HepG2 (cell line): ENCODE measurements at regions not wholly inside any gene's neighbourhood (a gene's known extent, or its start where the extent isn't known, plus 50 kb on each side); places are given as distances from the start of the nearest gene placed in this dataset.

Experiments used
- ATAC-seq: fragments of 200-7000 bp; cut with Tn5 transposase; 3 replicates; pipeline ENCODE4 v1.9.1; 2020; ENCODE audit warnings: mild to moderate bottlenecking, moderate library complexity
- BruUV-seq: library from RNA; stranded (reverse); fragments of 400-500 nt; replicated peaks from 2 replicates; lab custom pipeline; 2021; lab: Mats Ljungman, UMichigan
- CTCF ChIA-PET: fragments of 300-600 bp; formaldehyde crosslinking; extraction: SDS; loops from one replicate; lab custom pipeline; 2021; ENCODE audit warnings: low total read pairs, inconsistent platforms, low intra/inter-chr PET ratio; lab: Yijun Ruan, JAX
- POLR2A ChIA-PET: fragments of 350-600 bp; sonication (Branson Sonifier 250); formaldehyde crosslinking; loops from one replicate; lab custom pipeline; 2020; ENCODE audit warnings: antibody characterized with exemption, inconsistent platforms; lab: Yijun Ruan, JAX
- DNase-seq: peaks from one replicate; pipeline ENCODE4 v3.0.0-alpha.2; 2015; ENCODE audit warnings: low spot score
- FAIRE-seq: peaks from 3 replicates; lab custom pipeline; 2011; peaks lifted over from hg19 to GRCh38; lab: Jason Lieb, UNC
- H2AFZ ChIP-seq: one replicate; pipeline ENCODE4 v1.6.1; 2011; ENCODE audit warnings: low read length, inconsistent platforms
- H3K27ac ChIP-seq: fragments of 300-600 bp; 3 replicates; pipeline ENCODE4 v1.8.0; 2011; ENCODE audit warnings: mixed run types, mild to moderate bottlenecking, mixed read lengths, low read length, inconsistent platforms; ENCODE audit not compliant: insufficient read depth; ENCODE audit errors: extremely low read length
- H3K27me3 ChIP-seq, 2 experiments: fragments of 200-600 bp in 1 of 2; 2 replicates in 1 of 2; 3 replicates in 1 of 2; pipeline versions ENCODE4 v1.6.0 to v1.8.0; 2011; ENCODE audit warnings: low read length in 2 of 2, mild to moderate bottlenecking in 2 of 2, moderate library complexity in 2 of 2, inconsistent platforms in 1 of 2; ENCODE audit not compliant: insufficient read depth in 2 of 2, control insufficient read depth in 1 of 2
- H3K36me3 ChIP-seq, 2 experiments: fragments of 200-600 bp in 1 of 2; replicated peaks in 1 of 2; 2 replicates in 1 of 2; 3 replicates in 1 of 2; pipeline versions ENCODE4 v1.5.1 to v1.8.0; 2011; ENCODE audit warnings: low read length in 2 of 2, inconsistent platforms in 1 of 2; ENCODE audit not compliant: insufficient read depth in 2 of 2, control insufficient read depth in 1 of 2
- H3K4me1 ChIP-seq: 2 replicates; pipeline ENCODE4 v1.5.1; 2012; ENCODE audit warnings: low read length, inconsistent platforms; ENCODE audit not compliant: insufficient read depth
- H3K4me2 ChIP-seq: 2 replicates; pipeline ENCODE4 v1.6.0; 2011; ENCODE audit warnings: low read depth, low read length, inconsistent platforms
- H3K4me3 ChIP-seq, 3 experiments: fragments of 200-600 bp in 1 of 3; sonication (generic), shearing (Covaris generic) in 1 of 3; replicated peaks in 1 of 3; 2 replicates each; pipeline ENCODE4 v1.5.1; 2011 to 2016; ENCODE audit warnings: low read length in 3 of 3, inconsistent platforms in 2 of 3, low read depth in 2 of 3, mild to moderate bottlenecking in 2 of 3, control low read depth in 1 of 3, mixed read lengths in 1 of 3; ENCODE audit not compliant: insufficient read depth in 1 of 3
- H3K79me2 ChIP-seq: one replicate; pipeline ENCODE4 v1.6.1; 2011; ENCODE audit warnings: low read length, inconsistent platforms; ENCODE audit not compliant: insufficient read depth
- H3K9ac ChIP-seq: 2 replicates; pipeline ENCODE4 v1.6.0; 2011; ENCODE audit warnings: mild to moderate bottlenecking, low read depth, low read length, inconsistent platforms; ENCODE audit not compliant: insufficient read depth
- H3K9me3 ChIP-seq: 2 replicates; pipeline ENCODE4 v1.5.1; 2012; ENCODE audit warnings: mild to moderate bottlenecking, low read length
- H4K20me1 ChIP-seq: 2 replicates; pipeline ENCODE4 v1.6.0; 2011; ENCODE audit warnings: inconsistent platforms, mild to moderate bottlenecking, low read length, moderate library complexity; ENCODE audit not compliant: insufficient read depth
- ATM ChIP-seq: fragments of 450-650 bp; IDR thresholded peaks from 2 replicates; pipeline ENCODE4 v1.7.1; 2017; ENCODE audit warnings: mild to moderate bottlenecking, borderline replicate concordance
- GTF3A ChIP-seq: sonication (generic); formaldehyde crosslinking; conservative IDR thresholded peaks from 2 replicates; pipeline ENCODE4 v1.4.0; 2020; ENCODE audit warnings: mild to moderate bottlenecking, missing genetic modification reagents
- MAZ ChIP-seq, 2 experiments: sonication (generic) in 1 of 2; formaldehyde crosslinking in 1 of 2; IDR thresholded peaks; 2 replicates each; pipeline versions ENCODE4 v1.5.0 to v1.6.1; 2012 to 2020; ENCODE audit warnings: low read depth in 2 of 2, mild to moderate bottlenecking in 2 of 2, borderline replicate concordance in 1 of 2, improper control_type of control experiment in 1 of 2, low read length in 1 of 2, missing genetic modification reagents in 1 of 2, moderate library complexity in 1 of 2
- PRPF4 ChIP-seq: fragments of 200-400 bp; formaldehyde crosslinking; IDR thresholded peaks from 2 replicates; pipeline ENCODE4 v1.6.1; 2016; ENCODE audit warnings: low read length, low read depth; ENCODE audit not compliant: poor library complexity, severe bottlenecking
- ZNF431 ChIP-seq: sonication (generic); formaldehyde crosslinking; IDR thresholded peaks from 2 replicates; pipeline ENCODE4 v1.9.0; 2022; ENCODE audit warnings: missing genetic modification reagents, low read depth, mild to moderate bottlenecking, borderline replicate concordance
- ZNF891 ChIP-seq: sonication (generic); formaldehyde crosslinking; IDR thresholded peaks from 2 replicates; pipeline ENCODE4 v1.5.0; 2020; ENCODE audit warnings: mild to moderate bottlenecking, missing genetic modification reagents
- WGBS: methylation state at CpG from one replicate; pipeline ENCODE4 v1.1.6; 2017; ENCODE audit warnings: low lambda C conversion rate; 5-methylcytosine and 5-hydroxymethylcytosine counted together
- in situ Hi-C: cut with HindIII; loops from 2 replicates; pipeline ENCODE4 v1.10.0; 2017; ENCODE audit warnings: low pct_unique_long_range_greater_than_20kb; ENCODE audit not compliant: extremely low pct_ligation_motif_present
- intact Hi-C: fragments of 100-400 bp; cut with micrococcal nuclease; formaldehyde crosslinking; loops from one replicate; pipeline ENCODE4 v1.10.0; 2022; ENCODE audit not compliant: unreplicated experiment
- TF ChIP-seq, protein P1 (sequence below): IDR thresholded peaks from 2 replicates; pipeline ENCODE4 v1.6.1; 2016
- TF ChIP-seq, protein P2 (sequence below): sonication (generic); formaldehyde crosslinking; IDR thresholded peaks from 2 replicates; pipeline ENCODE4 v1.8.0; 2022; ENCODE audit warnings: mild to moderate bottlenecking, missing genetic modification reagents; ENCODE audit not compliant: insufficient replicate concordance
- TF ChIP-seq, protein P3 (sequence below): IDR thresholded peaks from 2 replicates; pipeline ENCODE4 v1.6.1; 2016; ENCODE audit warnings: low read depth, control low read depth
- TF ChIP-seq, protein P4 (sequence below): sonication (generic); formaldehyde crosslinking; IDR thresholded peaks from 2 replicates; pipeline ENCODE4 v1.4.0; 2020; ENCODE audit warnings: mild to moderate bottlenecking, missing genetic modification reagents

DNA sequence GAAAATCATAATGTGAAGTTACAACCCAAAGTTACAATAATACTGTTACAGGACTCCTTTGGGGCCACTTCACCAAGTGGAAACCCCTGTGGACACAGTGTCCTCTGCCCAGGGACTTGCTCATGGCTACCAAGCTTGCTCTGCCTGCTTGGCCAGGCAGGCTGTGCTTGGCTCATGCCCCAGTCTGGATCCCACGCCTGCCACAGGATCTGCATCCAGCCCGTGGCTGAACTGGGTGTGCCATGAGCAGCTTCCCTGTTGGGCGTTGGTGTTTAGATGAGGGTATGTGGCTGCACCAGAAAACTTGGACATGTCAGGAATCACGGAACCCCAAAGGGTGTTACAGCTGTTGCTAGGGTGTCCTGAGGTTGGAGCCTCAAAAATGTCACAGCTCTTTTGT is 820.9 kb downstream of the SLC6A15 start (continued):
- TF ChIP-seq, protein P1, sequence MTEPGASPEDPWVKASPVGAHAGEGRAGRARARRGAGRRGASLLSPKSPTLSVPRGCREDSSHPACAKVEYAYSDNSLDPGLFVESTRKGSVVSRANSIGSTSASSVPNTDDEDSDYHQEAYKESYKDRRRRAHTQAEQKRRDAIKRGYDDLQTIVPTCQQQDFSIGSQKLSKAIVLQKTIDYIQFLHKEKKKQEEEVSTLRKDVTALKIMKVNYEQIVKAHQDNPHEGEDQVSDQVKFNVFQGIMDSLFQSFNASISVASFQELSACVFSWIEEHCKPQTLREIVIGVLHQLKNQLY (CRISPR knock-in tag) = no peak
- TF ChIP-seq, all 625 proteins: peak for 0

DNA sequence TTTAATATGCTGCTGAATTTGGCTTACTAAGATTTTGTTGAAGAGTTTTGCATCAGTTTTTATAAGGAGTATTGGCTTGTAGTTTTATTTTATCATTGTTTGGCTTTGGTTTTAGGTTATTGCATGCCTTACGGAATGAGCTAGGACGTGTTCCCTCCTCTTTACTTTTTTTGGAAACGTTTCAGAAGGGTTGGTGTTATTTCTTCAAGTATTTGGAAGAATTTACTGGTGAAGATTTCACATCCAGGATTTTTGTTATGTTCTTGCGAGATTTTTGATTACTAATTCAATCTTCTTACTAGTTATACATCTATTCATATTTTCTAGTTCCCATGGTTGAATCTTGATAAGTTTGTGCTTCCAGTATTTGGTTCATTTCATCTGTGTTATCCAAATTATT is 823.2 kb downstream of the SLC6A15 start:
- Histone ChIP-seq H3K9me3 (no peaks in the 10 kb centered on the region; the same call in 1 of the 2 replicates), H3K79me2 (no peaks in the 10 kb centered on the region), H3K27ac (no peak overlapping the region)
- no TSS peak for BruUV-seq
- no peak for FAIRE-seq
- TF ChIP-seq ATM (no peak), MAZ (IDR thresholded peaks at IDR 0.05; ENCODE audit: borderline replicate concordance, low read depth, low read length) (no peak), MAZ (CRISPR knock-in tag; IDR thresholded peaks at IDR 0.05; ENCODE audit: low read depth) (no peak)
- TF ChIP-seq, all 625 proteins: peak for 0
- intact Hi-C loops = no loop called here
- no peak for DNase-seq
- Histone ChIP-seq H3K4me2 (no peak overlapping the region), H3K4me3 (no peak overlapping the region), H3K9ac (no peak overlapping the region), H3K4me1 (no peaks in the 10 kb centered on the region), H3K27me3 (no peaks in the 10 kb centered on the region), H2AFZ (no peak overlapping the region), H3K36me3 (no peaks in the 10 kb centered on the region), H4K20me1 (no peaks in the 10 kb centered on the region)
- no peak for ATAC-seq
- in situ Hi-C loops = no loop called here
- WGBS = under 1% methylated on average over 4 of the region's 4 CpGs
- POLR2A ChIA-PET = no interaction called here
- CTCF ChIA-PET = no interaction called here

DNA sequence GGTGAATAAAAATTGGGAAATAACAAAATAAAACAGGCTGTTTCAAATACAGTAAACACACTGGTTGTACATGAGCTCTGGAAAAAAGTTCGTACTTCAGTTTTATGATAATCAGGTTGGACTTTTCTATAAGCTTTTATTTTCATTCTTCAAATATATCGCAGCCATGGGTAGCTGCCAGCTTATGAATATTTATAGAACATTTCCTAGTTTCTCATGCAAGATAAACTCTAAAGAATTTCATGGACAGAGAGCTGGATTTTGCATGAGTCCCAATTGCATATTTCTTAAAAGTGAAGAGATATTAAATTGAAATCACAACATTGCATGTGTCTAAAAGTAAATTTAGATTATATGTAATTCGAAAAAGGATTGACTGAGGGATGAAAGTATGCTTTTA is 827.6 kb downstream of the SLC6A15 start:
- DNase-seq = no peak
- no peak overlapping the region for H3K27ac ChIP-seq
- H4K20me1 ChIP-seq = no peaks in the 10 kb centered on the region
- CTCF ChIA-PET = no interaction called here
- H3K4me1 ChIP-seq = no peaks in the 10 kb centered on the region
- H3K4me2 ChIP-seq = no peak overlapping the region
- no peak for FAIRE-seq
- no peaks in the 10 kb centered on the region for H3K27me3 ChIP-seq
- in situ Hi-C loops = no loop called here
- H3K36me3 ChIP-seq = no peaks in the 10 kb centered on the region
- no TSS peak for BruUV-seq
- H3K79me2 ChIP-seq = no peaks in the 10 kb centered on the region
- no peak overlapping the region for H2AFZ ChIP-seq
- intact Hi-C loops = no loop called here
- POLR2A ChIA-PET = no interaction called here
- 2% methylated on average over 3 of the region's 3 CpGs for WGBS
- H3K9ac ChIP-seq = no peak overlapping the region
- H3K9me3 ChIP-seq = no peaks in the 10 kb centered on the region
- no peak overlapping the region for H3K4me3 ChIP-seq
- no peak for ATAC-seq
- TF ChIP-seq, protein P2, sequence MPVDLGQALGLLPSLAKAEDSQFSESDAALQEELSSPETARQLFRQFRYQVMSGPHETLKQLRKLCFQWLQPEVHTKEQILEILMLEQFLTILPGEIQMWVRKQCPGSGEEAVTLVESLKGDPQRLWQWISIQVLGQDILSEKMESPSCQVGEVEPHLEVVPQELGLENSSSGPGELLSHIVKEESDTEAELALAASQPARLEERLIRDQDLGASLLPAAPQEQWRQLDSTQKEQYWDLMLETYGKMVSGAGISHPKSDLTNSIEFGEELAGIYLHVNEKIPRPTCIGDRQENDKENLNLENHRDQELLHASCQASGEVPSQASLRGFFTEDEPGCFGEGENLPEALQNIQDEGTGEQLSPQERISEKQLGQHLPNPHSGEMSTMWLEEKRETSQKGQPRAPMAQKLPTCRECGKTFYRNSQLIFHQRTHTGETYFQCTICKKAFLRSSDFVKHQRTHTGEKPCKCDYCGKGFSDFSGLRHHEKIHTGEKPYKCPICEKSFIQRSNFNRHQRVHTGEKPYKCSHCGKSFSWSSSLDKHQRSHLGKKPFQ (CRISPR knock-in tag) = no peak
- TF ChIP-seq ZNF431 (CRISPR knock-in tag) (no peak), ZNF891 (CRISPR knock-in tag) (no peak), GTF3A (no peak), PRPF4 (no peak)
- TF ChIP-seq, protein P3, sequence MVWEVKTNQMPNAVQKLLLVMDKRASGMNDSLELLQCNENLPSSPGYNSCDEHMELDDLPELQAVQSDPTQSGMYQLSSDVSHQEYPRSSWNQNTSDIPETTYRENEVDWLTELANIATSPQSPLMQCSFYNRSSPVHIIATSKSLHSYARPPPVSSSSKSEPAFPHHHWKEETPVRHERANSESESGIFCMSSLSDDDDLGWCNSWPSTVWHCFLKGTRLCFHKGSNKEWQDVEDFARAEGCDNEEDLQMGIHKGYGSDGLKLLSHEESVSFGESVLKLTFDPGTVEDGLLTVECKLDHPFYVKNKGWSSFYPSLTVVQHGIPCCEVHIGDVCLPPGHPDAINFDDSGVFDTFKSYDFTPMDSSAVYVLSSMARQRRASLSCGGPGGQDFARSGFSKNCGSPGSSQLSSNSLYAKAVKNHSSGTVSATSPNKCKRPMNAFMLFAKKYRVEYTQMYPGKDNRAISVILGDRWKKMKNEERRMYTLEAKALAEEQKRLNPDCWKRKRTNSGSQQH (CRISPR knock-in tag) = no peak
- TF ChIP-seq, protein P4, sequence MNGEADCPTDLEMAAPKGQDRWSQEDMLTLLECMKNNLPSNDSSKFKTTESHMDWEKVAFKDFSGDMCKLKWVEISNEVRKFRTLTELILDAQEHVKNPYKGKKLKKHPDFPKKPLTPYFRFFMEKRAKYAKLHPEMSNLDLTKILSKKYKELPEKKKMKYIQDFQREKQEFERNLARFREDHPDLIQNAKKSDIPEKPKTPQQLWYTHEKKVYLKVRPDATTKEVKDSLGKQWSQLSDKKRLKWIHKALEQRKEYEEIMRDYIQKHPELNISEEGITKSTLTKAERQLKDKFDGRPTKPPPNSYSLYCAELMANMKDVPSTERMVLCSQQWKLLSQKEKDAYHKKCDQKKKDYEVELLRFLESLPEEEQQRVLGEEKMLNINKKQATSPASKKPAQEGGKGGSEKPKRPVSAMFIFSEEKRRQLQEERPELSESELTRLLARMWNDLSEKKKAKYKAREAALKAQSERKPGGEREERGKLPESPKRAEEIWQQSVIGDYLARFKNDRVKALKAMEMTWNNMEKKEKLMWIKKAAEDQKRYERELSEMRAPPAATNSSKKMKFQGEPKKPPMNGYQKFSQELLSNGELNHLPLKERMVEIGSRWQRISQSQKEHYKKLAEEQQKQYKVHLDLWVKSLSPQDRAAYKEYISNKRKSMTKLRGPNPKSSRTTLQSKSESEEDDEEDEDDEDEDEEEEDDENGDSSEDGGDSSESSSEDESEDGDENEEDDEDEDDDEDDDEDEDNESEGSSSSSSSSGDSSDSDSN (CRISPR knock-in tag) = no peak
